K562 (cell line): ENCODE measurements at regions not wholly inside any gene's neighbourhood (a gene's known extent, or its start where the extent isn't known, plus 50 kb on each side); places are given as distances from the start of the nearest gene placed in this dataset.

Experiments
- ATAC-seq: fragments of 200-7000 bp; cut with Tn5 transposase; 3 replicates; pipeline ENCODE4 v1.9.1; 2020; ENCODE audit warnings: moderate library complexity
- BruUV-seq: library from RNA; stranded (reverse); fragments of 400-500 nt; replicated peaks from 2 replicates; lab custom pipeline; 2021; lab: Mats Ljungman, UMichigan
- CTCF ChIA-PET: fragments of 300-600 bp; formaldehyde crosslinking; extraction: SDS; loops from one replicate; lab custom pipeline; 2021; ENCODE audit warnings: low intra/inter-chr PET ratio; lab: Yijun Ruan, JAX
- POLR2A ChIA-PET: fragments of 300-600, 350-650 bp; sonication (Branson Sonifier 250); formaldehyde crosslinking; extraction: SDS; loops from one replicate; lab custom pipeline; 2021; ENCODE audit warnings: antibody characterized with exemption, inconsistent platforms; lab: Yijun Ruan, JAX
- DNase-seq, 4 experiments: peaks; one replicate each; pipeline versions ENCODE4 v3.0.0 to v3.0.0-alpha.2; 2011 to 2018; ENCODE audit warnings: low spot score in 3 of 4, mixed read lengths in 3 of 4; ENCODE audit errors: extremely low read depth in 1 of 4
- FAIRE-seq: peaks from 2 replicates; lab custom pipeline; 2011; peaks lifted over from hg19 to GRCh38; lab: Jason Lieb, UNC
- H2AFZ ChIP-seq: 2 replicates; pipeline ENCODE4 v1.6.0; 2011; ENCODE audit warnings: low read depth, low read length, control low read depth, inconsistent platforms
- H3K27ac ChIP-seq: fragments of 200-600 bp; 3 replicates; pipeline ENCODE4 v1.8.0; 2011; ENCODE audit warnings: low read depth, mild to moderate bottlenecking, control low read depth, inconsistent platforms, low read length, moderate library complexity, mixed read lengths; ENCODE audit errors: extremely low read depth
- H3K27me3 ChIP-seq, 2 experiments: fragments of 300-600 bp in 1 of 2; 2 replicates in 1 of 2; 3 replicates in 1 of 2; pipeline versions ENCODE4 v1.6.0 to v1.8.0; 2011; ENCODE audit warnings: inconsistent platforms in 2 of 2, low read length in 2 of 2, mild to moderate bottlenecking in 1 of 2, mixed read lengths in 1 of 2, moderate library complexity in 1 of 2; ENCODE audit not compliant: control insufficient read depth in 2 of 2, insufficient read depth in 2 of 2
- H3K36me3 ChIP-seq: fragments of 300-600 bp; 3 replicates; pipeline ENCODE4 v1.8.0; 2011; ENCODE audit warnings: mild to moderate bottlenecking, low read length, inconsistent platforms; ENCODE audit not compliant: control insufficient read depth, insufficient read depth
- H3K4me1 ChIP-seq, 2 experiments: fragments of 200-600 bp in 1 of 2; replicated peaks in 1 of 2; 2 replicates in 1 of 2; 3 replicates in 1 of 2; pipeline versions ENCODE4 v1.5.1 to v1.8.0; 2011; ENCODE audit warnings: inconsistent platforms in 2 of 2, low read length in 2 of 2, mild to moderate bottlenecking in 1 of 2, mixed read lengths in 1 of 2, moderate library complexity in 1 of 2; ENCODE audit not compliant: control insufficient read depth in 2 of 2, insufficient read depth in 2 of 2
- H3K4me2 ChIP-seq: 2 replicates; pipeline ENCODE4 v1.6.1; 2011; ENCODE audit warnings: low read length, control low read depth, inconsistent platforms, mixed read lengths; ENCODE audit not compliant: insufficient read depth
- H3K4me3 ChIP-seq: fragments of 200-600 bp; sonication (generic), shearing (Covaris generic); 2 replicates; pipeline ENCODE4 v1.5.1; 2016; ENCODE audit warnings: control low read depth, inconsistent platforms
- H3K79me2 ChIP-seq: fragments of 200-600 bp; 3 replicates; pipeline ENCODE4 v1.8.0; 2011; ENCODE audit warnings: low read length, inconsistent platforms; ENCODE audit not compliant: control insufficient read depth, insufficient read depth
- H3K9ac ChIP-seq, 2 experiments: 2 replicates each; pipeline versions ENCODE4 v1.6.0 to v1.6.1; 2011; ENCODE audit warnings: low read depth in 2 of 2, low read length in 2 of 2, control low read depth in 1 of 2, inconsistent platforms in 1 of 2, mild to moderate bottlenecking in 1 of 2, mixed read lengths in 1 of 2; ENCODE audit not compliant: insufficient read depth in 1 of 2
- H3K9me1 ChIP-seq: one replicate; pipeline ENCODE4 v1.6.0; 2011; ENCODE audit warnings: inconsistent platforms, mild to moderate bottlenecking, low read length, moderate library complexity; ENCODE audit not compliant: control insufficient read depth, insufficient read depth
- H3K9me3 ChIP-seq: replicated peaks from 2 replicates; pipeline ENCODE4 v1.5.1; 2011; ENCODE audit warnings: low read depth, low read length, inconsistent platforms; ENCODE audit not compliant: control insufficient read depth, insufficient read depth
- H4K20me1 ChIP-seq: replicated peaks from 2 replicates; pipeline ENCODE4 v1.6.1; 2011; ENCODE audit warnings: low read length, inconsistent platforms, mixed read lengths; ENCODE audit not compliant: control insufficient read depth, insufficient read depth
- BCLAF1 ChIP-seq, 2 experiments: fragments of 450-650 bp in 1 of 2; IDR thresholded peaks; 2 replicates each; pipeline ENCODE4 v1.6.1; 2011 to 2017; ENCODE audit warnings: low read depth in 2 of 2, antibody characterized with exemption in 1 of 2, borderline replicate concordance in 1 of 2, low read length in 1 of 2, mild to moderate bottlenecking in 1 of 2, mixed read lengths in 1 of 2; ENCODE audit not compliant: control insufficient read depth in 1 of 2
- CBFA2T2 ChIP-seq: fragments of 450-650 bp; conservative IDR thresholded peaks from 2 replicates; pipeline ENCODE4 v1.6.1; 2017; ENCODE audit warnings: mild to moderate bottlenecking
- DNMT1 ChIP-seq: fragments of 450-650 bp; IDR thresholded peaks from 2 replicates; pipeline ENCODE4 v1.6.1; 2016; ENCODE audit warnings: antibody characterized with exemption, mild to moderate bottlenecking
- EZH2 ChIP-seq: IDR thresholded peaks from 2 replicates; pipeline ENCODE4 v1.6.1; 2012; ENCODE audit warnings: low read depth, mild to moderate bottlenecking, inconsistent platforms, low read length, borderline replicate concordance
- HMG20B ChIP-seq: fragments of 250-450 bp; sonication (Bioruptor Pico); IDR thresholded peaks from 2 replicates; pipeline ENCODE4 v1.5.0; 2021; ENCODE audit warnings: mild to moderate bottlenecking
- PRPF4 ChIP-seq: fragments of 200-400 bp; formaldehyde crosslinking; IDR thresholded peaks from one replicate; pipeline ENCODE4 v1.6.1; 2017; ENCODE audit warnings: low read length, low read depth, mild to moderate bottlenecking; ENCODE audit not compliant: insufficient read depth, poor library complexity, severe bottlenecking
- RAD51 ChIP-seq: fragments of 450-650 bp; IDR thresholded peaks from 2 replicates; pipeline ENCODE4 v1.7.1; 2016; ENCODE audit warnings: low read depth, mild to moderate bottlenecking, borderline replicate concordance
- TEAD1 ChIP-seq, 2 experiments: fragments of 450-650 bp in 1 of 2; sonication (generic) in 1 of 2; formaldehyde crosslinking; IDR thresholded peaks; 2 replicates each; pipeline versions ENCODE4 v1.4.0 to v1.8.0; 2020 to 2022; ENCODE audit warnings: mild to moderate bottlenecking in 2 of 2, missing genetic modification reagents in 1 of 2
- TRIM25 ChIP-seq: fragments of 450-650 bp; IDR thresholded peaks from 2 replicates; pipeline ENCODE4 v1.7.0; 2016; ENCODE audit warnings: borderline replicate concordance
- U2AF2 ChIP-seq: fragments of 200-400 bp; formaldehyde crosslinking; optimal IDR thresholded peaks from 2 replicates; pipeline ENCODE3; 2017; ENCODE audit warnings: low read depth, mild to moderate bottlenecking, low read length
- ZNF511 ChIP-seq: sonication (generic); formaldehyde crosslinking; IDR thresholded peaks from 2 replicates; pipeline ENCODE4 v1.8.0; 2022; ENCODE audit warnings: mild to moderate bottlenecking, missing genetic modification reagents
- ZNF583 ChIP-seq: fragments of 250-450 bp; sonication (Bioruptor Pico); IDR thresholded peaks from 2 replicates; pipeline ENCODE4 v1.4.0; 2020
- ZNF707 ChIP-seq: fragments of 250-450 bp; sonication (Bioruptor Pico); conservative IDR thresholded peaks from 2 replicates; pipeline ENCODE4 v1.8.0; 2022; ENCODE audit warnings: inconsistent platforms, mild to moderate bottlenecking, moderate library complexity
- WGBS: fragments of 100-300 bp; shearing (Covaris generic); methylation state at CpG from one replicate; pipeline ENCODE4 v1.1.6; 2016; ENCODE audit warnings: low coverage, mixed read lengths; ENCODE audit not compliant: insufficient coverage; ENCODE audit errors: missing lambda C conversion rate; 5-methylcytosine and 5-hydroxymethylcytosine counted together
- in situ Hi-C: fragments of 300-500 bp; cut with MboI; formaldehyde crosslinking; loops from 4 replicates; pipeline ENCODE4 v1.15.0; 2018; ENCODE audit warnings: inconsistent platforms, mixed read lengths
- intact Hi-C: fragments of 100-400 bp; cut with micrococcal nuclease; formaldehyde crosslinking; loops from 2 replicates; pipeline ENCODE4 v1.14.2; 2022

- TF ChIP-seq BCLAF1 (IDR thresholded peaks at IDR 0.05; ENCODE audit: borderline replicate concordance in 1 of 2, control insufficient read depth in 1 of 2, low read depth in 2 of 2, low read length in 1 of 2) (no peak), TEAD1 (CRISPR knock-in tag; IDR thresholded peaks at IDR 0.05) (no peak)
- TF ChIP-seq, all 486 proteins: peak for 0
Observed at GRCh38 chr1:18012686-18013085, 94.9 kb upstream of the IGSF21 start (continued).

GRCh38 chr1:18013216-18013615 lies 94.4 kb upstream of the IGSF21 start:
- Histone ChIP-seq H2AFZ (no peak overlapping the region), H4K20me1 (no peaks in the 10 kb centered on the region; the same call in 1 of the 2 replicates), H3K27ac (no peak overlapping the region), H3K79me2 (no peaks in the 10 kb centered on the region), H3K27me3 (peaks cover 0 to 6% of the 10 kb centered on the region in 2 experiments; a peak in 1 of 5 replicates), H3K4me1 (no peaks in the 10 kb centered on the region), H3K4me2 (no peak overlapping the region), H3K9me3 (no peaks in the 10 kb centered on the region), H3K4me3 (no peak overlapping the region), H3K9ac (no peak overlapping the region), H3K9me1 (no peaks in the 10 kb centered on the region), H3K36me3 (no peaks in the 10 kb centered on the region)
- FAIRE-seq (no peak), DNase-seq (no peak), ATAC-seq (no peak)
- intact Hi-C loops = no loop called here
- ChIA-PET POLR2A (no interaction called here), CTCF (no interaction called here)
- 2% methylated on average over 8 of the region's 8 CpGs for WGBS
- no TSS peak for BruUV-seq
- in situ Hi-C loops = no loop called here
- TF ChIP-seq U2AF2 = no peak
- TF ChIP-seq CBFA2T2 = no peak
- no peak for TF ChIP-seq DNMT1
- no peak for TF ChIP-seq TRIM25
- TF ChIP-seq PRPF4 = no peak
- no peak for TF ChIP-seq RAD51
- TF ChIP-seq EZH2 = no peak
- TF ChIP-seq ZNF511 (CRISPR knock-in tag) = no peak
- TF ChIP-seq ZNF583 (CRISPR knock-in tag) = no peak
- no peak for TF ChIP-seq ZNF707 (CRISPR knock-in tag)
- TF ChIP-seq HMG20B = no peak
